Neural progenitor cell (in vitro differentiated cells): ENCODE measurements at regions not wholly inside any gene's neighbourhood (a gene's known extent, or its start where the extent isn't known, plus 50 kb on each side); places are given as distances from the start of the nearest gene placed in this dataset.

Experiments used
- DNase-seq: peaks from one replicate; pipeline ENCODE4 v3.0.0-alpha.2; 2016; ENCODE audit warnings: low spot score
- H2AFZ ChIP-seq: fragments of 200-600 bp; sonication (generic); replicated peaks from 2 replicates; pipeline ENCODE4 v1.6.1; 2016; ENCODE audit warnings: antibody characterized with exemption
- H3F3A ChIP-seq: fragments of 200-600 bp; sonication (generic); 2 replicates; pipeline ENCODE4 v1.6.1; 2016; ENCODE audit warnings: antibody characterized with exemption, low read depth
- H3K27ac ChIP-seq: fragments of 200-600 bp; sonication (generic); 2 replicates; pipeline ENCODE4 v1.5.1; 2016; ENCODE audit warnings: mild to moderate bottlenecking
- H3K27me3 ChIP-seq: fragments of 200-600 bp; sonication (generic); 2 replicates; pipeline ENCODE4 v1.6.1; 2016; ENCODE audit warnings: mild to moderate bottlenecking, moderate library complexity
- H3K36me3 ChIP-seq: fragments of 200-600 bp; sonication (generic); 2 replicates; pipeline ENCODE4 v1.5.1; 2016
- H3K4me1 ChIP-seq: fragments of 200-600 bp; sonication (generic); 2 replicates; pipeline ENCODE4 v1.6.1; 2016; ENCODE audit warnings: mixed run types
- H3K4me2 ChIP-seq: fragments of 200-600 bp; sonication (generic); 2 replicates; pipeline ENCODE4 v1.6.1; 2016
- H3K4me3 ChIP-seq: fragments of 200-600 bp; sonication (generic); 2 replicates; pipeline ENCODE4 v1.5.1; 2016
- H3K79me2 ChIP-seq: fragments of 200-600 bp; sonication (generic); 2 replicates; pipeline ENCODE4 v1.6.1; 2016; ENCODE audit warnings: low read depth
- H3K9ac ChIP-seq: fragments of 200-600 bp; sonication (generic); 2 replicates; pipeline ENCODE4 v1.6.1; 2016
- H3K9me3 ChIP-seq: fragments of 200-600 bp; sonication (generic); 2 replicates; pipeline ENCODE4 v1.5.1; 2016; ENCODE audit warnings: low read depth
- H4K20me1 ChIP-seq: fragments of 200-600 bp; sonication (generic); 2 replicates; pipeline ENCODE4 v1.6.1; 2016; ENCODE audit warnings: low read depth
- H3K27ac Mint-ChIP-seq: 3 replicates; pipeline ENCODE4 v1.8.0; 2021; ENCODE audit warnings: mixed read lengths
- H3K27me3 Mint-ChIP-seq: 2 replicates; pipeline ENCODE4 v1.8.0; 2022; ENCODE audit warnings: low read depth, mild to moderate bottlenecking, inconsistent platforms, moderate library complexity, mixed read lengths; ENCODE audit not compliant: insufficient read depth
- H3K36me3 Mint-ChIP-seq: 3 replicates; pipeline ENCODE4 v1.8.0; 2021; ENCODE audit warnings: mixed read lengths
- H3K4me1 Mint-ChIP-seq: 3 replicates; pipeline ENCODE4 v1.8.0; 2021; ENCODE audit warnings: mixed read lengths
- H3K4me3 Mint-ChIP-seq: 3 replicates; pipeline ENCODE4 v1.8.0; 2021; ENCODE audit warnings: mild to moderate bottlenecking, moderate library complexity, mixed read lengths
- H3K9me3 Mint-ChIP-seq: 3 replicates; pipeline ENCODE4 v1.8.0; 2020; ENCODE audit warnings: mixed read lengths
- EZH2 ChIP-seq: fragments of 200-600 bp; sonication (generic); IDR thresholded peaks from 2 replicates; pipeline ENCODE4 v1.6.1; 2017; ENCODE audit warnings: antibody characterized with exemption, mild to moderate bottlenecking, moderate library complexity
- EZH2phosphoT487 ChIP-seq: fragments of 200-600 bp; sonication (generic); IDR thresholded peaks from 2 replicates; pipeline ENCODE4 v1.6.1; 2017; ENCODE audit warnings: antibody characterized with exemption
- TF ChIP-seq, protein P1 (sequence below): fragments of 200-600 bp; sonication (generic); IDR thresholded peaks from 2 replicates; pipeline ENCODE4 v1.5.1; 2017; ENCODE audit warnings: antibody characterized with exemption, mild to moderate bottlenecking

DNA sequence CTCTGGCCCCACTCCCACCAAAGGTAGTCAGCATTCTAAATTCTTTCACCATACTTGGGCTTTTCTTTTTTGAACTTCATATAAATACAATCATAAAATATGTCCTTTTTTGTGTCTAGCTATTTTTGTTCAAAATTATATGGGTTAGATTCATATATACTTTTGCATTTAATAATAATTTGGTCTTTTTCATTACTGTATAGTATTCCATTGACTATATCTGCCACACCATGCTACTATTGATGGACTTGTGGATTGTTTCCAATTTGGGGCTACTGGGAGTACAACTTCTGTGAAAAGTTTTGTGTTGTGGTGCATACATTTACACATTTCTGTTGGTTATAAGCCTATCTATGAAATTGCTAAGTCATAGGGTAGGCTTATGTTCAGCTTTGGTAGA, 85.7 kb downstream of the GLUL start:
- Histone ChIP-seq H3K4me3 (no peak overlapping the region), H3K27me3 (no peaks in the 10 kb centered on the region), H3F3A (peaks cover 14% of the 10 kb centered on the region), H3K79me2 (no peaks in the 10 kb centered on the region), H3K36me3 (no peaks in the 10 kb centered on the region), H3K9me3 (no peaks in the 10 kb centered on the region), H3K4me2 (no peak overlapping the region), H3K27ac (no peak overlapping the region), H2AFZ (no peak overlapping the region), H3K4me1 (peaks cover 24% of the 10 kb centered on the region), H3K9ac (no peak overlapping the region), H4K20me1 (no peaks in the 10 kb centered on the region)
- H3K9me3 Mint-ChIP-seq: peaks cover 3% of the 10 kb centered on the region
- H3K27me3 Mint-ChIP-seq: peaks cover 3% of the 10 kb centered on the region
- no peak for DNase-seq
- H3K4me3 Mint-ChIP-seq: no peak overlapping the region
- H3K36me3 Mint-ChIP-seq: no peaks in the 10 kb centered on the region
- TF ChIP-seq EZH2 (no peak), EZH2phosphoT487 (no peak)
- TF ChIP-seq, protein P1, sequence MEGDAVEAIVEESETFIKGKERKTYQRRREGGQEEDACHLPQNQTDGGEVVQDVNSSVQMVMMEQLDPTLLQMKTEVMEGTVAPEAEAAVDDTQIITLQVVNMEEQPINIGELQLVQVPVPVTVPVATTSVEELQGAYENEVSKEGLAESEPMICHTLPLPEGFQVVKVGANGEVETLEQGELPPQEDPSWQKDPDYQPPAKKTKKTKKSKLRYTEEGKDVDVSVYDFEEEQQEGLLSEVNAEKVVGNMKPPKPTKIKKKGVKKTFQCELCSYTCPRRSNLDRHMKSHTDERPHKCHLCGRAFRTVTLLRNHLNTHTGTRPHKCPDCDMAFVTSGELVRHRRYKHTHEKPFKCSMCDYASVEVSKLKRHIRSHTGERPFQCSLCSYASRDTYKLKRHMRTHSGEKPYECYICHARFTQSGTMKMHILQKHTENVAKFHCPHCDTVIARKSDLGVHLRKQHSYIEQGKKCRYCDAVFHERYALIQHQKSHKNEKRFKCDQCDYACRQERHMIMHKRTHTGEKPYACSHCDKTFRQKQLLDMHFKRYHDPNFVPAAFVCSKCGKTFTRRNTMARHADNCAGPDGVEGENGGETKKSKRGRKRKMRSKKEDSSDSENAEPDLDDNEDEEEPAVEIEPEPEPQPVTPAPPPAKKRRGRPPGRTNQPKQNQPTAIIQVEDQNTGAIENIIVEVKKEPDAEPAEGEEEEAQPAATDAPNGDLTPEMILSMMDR: no peak
- no peak overlapping the region for H3K27ac Mint-ChIP-seq
- peaks cover 41% of the 10 kb centered on the region for H3K4me1 Mint-ChIP-seq

DNA sequence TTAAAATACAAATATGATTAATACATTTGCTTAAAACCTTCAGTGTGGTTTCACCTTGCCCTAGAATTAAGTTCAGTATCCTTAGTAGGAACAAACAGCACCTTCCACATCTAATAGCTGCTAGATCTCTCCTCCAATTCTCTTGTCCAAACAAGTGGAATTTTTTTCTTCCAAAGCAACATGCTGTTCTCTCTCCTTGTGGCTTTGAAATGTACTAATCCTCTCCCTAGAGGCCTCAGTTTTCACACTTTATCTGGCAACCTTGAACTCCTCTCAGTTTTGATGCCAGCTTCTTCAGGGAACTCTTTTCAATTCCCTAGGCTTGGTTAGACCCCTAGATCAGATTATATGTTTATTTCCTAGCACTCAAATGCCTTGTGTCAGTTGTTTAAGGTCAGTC, 87.0 kb downstream of the GLUL start:
- Mint-ChIP-seq H3K27me3 (peaks cover 3% of the 10 kb centered on the region), H3K9me3 (peaks cover 3% of the 10 kb centered on the region), H3K36me3 (no peaks in the 10 kb centered on the region), H3K4me3 (no peak overlapping the region), H3K4me1 (peaks cover 43% of the 10 kb centered on the region), H3K27ac (no peak overlapping the region)
- H3K4me2 ChIP-seq: no peak overlapping the region
- H3K79me2 ChIP-seq: no peaks in the 10 kb centered on the region
- peaks cover 8% of the 10 kb centered on the region for H3F3A ChIP-seq
- H2AFZ ChIP-seq: no peak overlapping the region
- H3K27ac ChIP-seq: no peak overlapping the region
- H3K4me3 ChIP-seq: no peak overlapping the region
- no peaks in the 10 kb centered on the region for H3K9me3 ChIP-seq
- DNase-seq: no peak
- no peaks in the 10 kb centered on the region for H4K20me1 ChIP-seq
- H3K4me1 ChIP-seq: peaks cover 22% of the 10 kb centered on the region
- H3K27me3 ChIP-seq: no peaks in the 10 kb centered on the region
- H3K36me3 ChIP-seq: no peaks in the 10 kb centered on the region
- no peak overlapping the region for H3K9ac ChIP-seq
- no peak for TF ChIP-seq EZH2phosphoT487
- TF ChIP-seq, protein P1: no peak
- no peak for TF ChIP-seq EZH2

DNA sequence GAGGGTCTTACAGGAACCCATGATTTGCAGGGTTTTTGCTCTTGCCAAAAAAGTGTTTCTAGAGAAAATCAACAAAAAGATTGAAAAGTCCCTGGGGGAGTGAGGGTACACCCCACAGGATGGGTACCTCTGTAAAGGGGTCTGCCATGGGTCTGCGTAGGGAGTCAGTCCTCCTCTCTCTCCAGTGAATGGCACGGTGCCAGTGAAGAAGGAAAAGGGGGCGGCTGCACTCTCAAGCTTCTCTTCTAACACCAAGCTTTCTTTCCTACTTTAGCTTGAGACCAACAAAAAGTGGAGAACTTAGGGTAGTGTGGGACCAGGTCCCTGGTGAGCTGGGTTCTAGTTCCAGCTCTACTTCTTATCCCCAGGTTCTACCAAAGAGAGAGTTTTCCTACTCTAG, 87.4 kb downstream of the GLUL start:
- H3K4me1 Mint-ChIP-seq: peaks cover 42% of the 10 kb centered on the region
- no peak overlapping the region for H2AFZ ChIP-seq
- peaks cover 3% of the 10 kb centered on the region for H3K27me3 Mint-ChIP-seq

More for the DNA sequence above, 87.4 kb downstream of the GLUL start:
- Histone ChIP-seq H3K79me2 (no peaks in the 10 kb centered on the region), H3K9ac (no peak overlapping the region), H3K27me3 (no peaks in the 10 kb centered on the region), H3K4me3 (no peak overlapping the region), H4K20me1 (no peaks in the 10 kb centered on the region), H3K36me3 (no peaks in the 10 kb centered on the region), H3F3A (peaks cover 7% of the 10 kb centered on the region), H3K4me2 (no peak overlapping the region), H3K4me1 (peaks cover 20% of the 10 kb centered on the region), H3K9me3 (no peaks in the 10 kb centered on the region), H3K27ac (no peak overlapping the region)
- Mint-ChIP-seq H3K36me3 (no peaks in the 10 kb centered on the region), H3K4me3 (no peak overlapping the region), H3K9me3 (peaks cover 3% of the 10 kb centered on the region), H3K27ac (no peak overlapping the region)
- no peak for DNase-seq
- TF ChIP-seq, protein P1: no peak
- TF ChIP-seq EZH2 (no peak), EZH2phosphoT487 (no peak)
